ACHN (cell line): ENCODE measurements at regions not wholly inside any gene's neighbourhood (a gene's known extent, or its start where the extent isn't known, plus 50 kb on each side); places are given as distances from the start of the nearest gene placed in this dataset.
"Not testable (repeated sequence)": the region's sequence is repeated elsewhere in the genome, so short reads cannot be mapped to it uniquely, and the experiment has no call there.

ENCODE experiments used
- DNase-seq: peaks from one replicate; pipeline ENCODE4 v3.0.0-alpha.2; 2015
- in situ Hi-C: cut with HindIII; loops from 2 replicates; pipeline ENCODE4 v1.10.0; 2017; ENCODE audit warnings: low sequenced_read_pairs, low pct_ligation_motif_present, low pct_unique_long_range_greater_than_20kb

DNA sequence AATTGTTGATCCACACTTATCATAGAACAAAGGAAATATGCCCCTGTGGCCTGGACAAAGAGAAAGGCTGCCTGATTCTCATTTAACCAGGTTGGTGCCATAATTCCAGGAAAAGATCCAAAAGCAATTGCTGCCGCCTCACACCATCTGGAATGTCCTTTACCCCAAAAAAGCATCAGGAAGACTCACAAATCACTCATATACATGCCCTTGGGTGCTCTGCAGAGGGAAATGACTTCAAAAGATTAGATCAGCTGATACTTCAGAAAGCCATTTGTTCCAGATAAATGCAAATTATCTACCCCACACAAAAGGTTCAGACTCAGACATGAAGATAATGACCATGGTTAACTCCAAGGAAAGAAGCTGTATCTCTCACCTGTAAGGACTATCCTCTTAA lies 285.8 kb downstream of the C1D start:
- no peak for DNase-seq
- in situ Hi-C loops, result no loop called here

DNA sequence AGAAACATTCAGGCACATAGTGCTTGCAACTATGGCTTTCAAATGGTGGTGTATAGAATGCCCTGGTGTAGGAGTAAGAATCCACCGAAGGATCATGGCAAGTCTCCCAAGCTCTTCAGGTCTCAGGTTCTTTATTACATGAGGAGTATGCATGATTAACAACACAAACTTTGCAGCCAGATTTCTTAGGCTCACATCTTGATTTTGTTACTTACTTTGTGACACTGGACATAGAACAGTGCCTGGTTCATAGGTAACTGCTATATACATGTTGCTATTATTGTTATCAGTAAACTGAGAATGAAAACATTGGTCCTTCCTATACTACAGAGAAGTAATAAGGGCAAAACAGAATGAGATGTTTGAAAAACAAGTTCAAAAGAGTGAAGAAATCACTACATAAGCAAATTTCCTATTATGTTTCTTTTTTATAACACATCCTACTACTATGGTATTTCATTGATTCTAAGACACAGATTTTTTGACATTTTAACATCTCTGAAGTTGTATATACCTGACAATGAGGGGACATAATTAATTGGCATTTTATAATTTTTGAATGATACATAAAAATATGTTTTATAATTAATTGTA lies 284.9 kb downstream of the C1D start:
- in situ Hi-C loops, result no loop called here
- no peak for DNase-seq

DNA sequence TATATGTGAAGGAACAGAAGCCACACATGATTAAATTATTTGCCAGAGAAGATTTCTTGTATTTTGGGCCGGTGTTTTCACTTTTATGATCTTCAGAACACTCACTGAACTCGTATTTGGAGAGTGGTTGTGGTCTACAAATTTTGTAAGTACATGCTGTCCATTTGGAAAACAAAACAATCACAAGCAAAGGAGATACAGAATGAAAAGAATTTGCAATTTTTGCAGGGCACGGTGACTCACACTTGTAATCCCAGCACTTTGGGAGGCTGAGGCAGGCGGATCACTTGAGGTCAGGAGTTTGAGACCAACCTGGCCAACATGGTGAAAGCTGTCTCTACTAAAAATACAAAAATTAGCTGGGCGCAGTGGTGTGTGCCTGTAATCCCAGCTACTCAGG lies 282.0 kb downstream of the C1D start:
- in situ Hi-C loops, result not testable (repeated sequence)

DNA sequence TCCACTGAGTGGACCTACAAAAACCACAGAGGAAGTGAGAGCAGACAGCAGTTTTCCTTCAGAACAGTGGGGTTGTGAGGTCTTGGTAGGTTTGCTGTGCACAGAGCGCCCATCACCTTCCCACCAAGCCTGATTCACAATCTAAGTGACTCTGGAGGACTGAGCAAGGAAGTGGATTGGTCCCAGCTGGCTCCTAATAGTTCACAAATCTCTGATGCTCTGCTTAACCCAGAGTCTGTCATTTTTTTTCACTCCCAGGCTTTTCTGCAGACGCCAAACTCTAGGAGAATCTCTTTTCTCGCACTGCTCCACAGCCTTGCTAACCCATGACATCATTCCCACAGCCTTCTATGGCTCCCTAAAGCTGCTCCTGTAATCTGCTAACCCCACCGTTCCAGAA lies 280.4 kb downstream of the C1D start:
- in situ Hi-C loops, result no loop called here
- no peak for DNase-seq

More for the DNA sequence above, 282.0 kb downstream of the C1D start:
- DNase-seq, result not testable (repeated sequence)

DNA sequence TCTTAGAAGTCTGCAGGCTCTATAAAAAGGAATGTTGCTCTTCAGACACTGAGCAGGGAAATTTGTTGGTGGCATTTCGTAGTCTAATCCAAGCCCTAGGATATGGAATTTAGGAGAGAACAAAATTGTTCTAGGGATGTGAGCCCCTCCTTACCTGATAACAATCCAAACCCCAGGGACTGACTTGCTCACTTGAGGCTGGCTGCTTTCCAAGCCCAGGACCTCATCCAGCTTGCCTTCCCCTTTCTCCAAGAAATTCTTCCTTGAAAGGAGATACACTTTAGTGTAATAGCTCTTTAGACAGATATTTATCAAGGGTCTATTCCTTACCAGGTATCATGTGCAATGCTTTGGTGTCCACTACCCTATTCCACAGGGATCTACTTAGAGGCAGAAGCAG lies 279.8 kb downstream of the C1D start:
- DNase-seq, result no peak
- in situ Hi-C loops, result no loop called here

DNA sequence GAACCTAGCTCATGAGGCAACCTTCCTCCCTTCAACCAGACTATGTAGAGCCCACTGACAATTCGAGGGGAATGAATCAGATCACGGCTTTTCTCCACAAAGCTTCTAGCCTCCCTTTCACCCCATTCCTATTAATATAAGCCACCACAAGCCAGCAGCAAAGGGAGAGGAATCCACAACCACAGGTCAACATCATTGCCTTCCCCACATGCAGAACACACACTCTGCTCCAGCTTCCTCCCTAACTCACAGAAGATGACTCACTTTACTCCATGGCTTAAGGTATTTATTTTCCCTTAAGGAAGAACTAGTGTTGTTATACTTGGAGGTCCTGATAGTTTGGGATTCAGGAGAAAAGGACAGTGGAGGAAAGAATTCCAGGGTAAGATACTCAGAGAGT lies 272.2 kb downstream of the C1D start:
- DNase-seq, result no peak
- in situ Hi-C loops, result no loop called here

DNA sequence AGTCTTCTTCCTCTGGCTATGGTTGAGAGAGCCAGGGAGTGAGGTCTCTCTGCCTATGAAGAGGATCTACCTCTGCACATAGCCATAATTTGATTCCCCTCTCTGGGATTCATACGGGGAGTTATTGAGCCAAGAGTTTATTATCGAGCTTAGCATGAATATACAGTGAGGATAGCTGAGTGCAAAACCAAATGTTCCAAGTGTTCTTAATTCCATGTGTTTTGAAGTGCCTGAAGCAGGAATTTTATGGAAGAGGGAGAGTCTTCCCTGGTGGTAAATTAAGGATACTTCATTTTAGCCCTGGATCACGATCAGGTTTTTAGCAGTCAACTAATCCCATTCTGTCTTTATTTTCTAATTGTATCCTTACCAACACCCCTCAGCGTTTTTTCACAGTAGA lies 270.6 kb downstream of the C1D start:
- in situ Hi-C loops, result no loop called here
- no peak for DNase-seq

DNA sequence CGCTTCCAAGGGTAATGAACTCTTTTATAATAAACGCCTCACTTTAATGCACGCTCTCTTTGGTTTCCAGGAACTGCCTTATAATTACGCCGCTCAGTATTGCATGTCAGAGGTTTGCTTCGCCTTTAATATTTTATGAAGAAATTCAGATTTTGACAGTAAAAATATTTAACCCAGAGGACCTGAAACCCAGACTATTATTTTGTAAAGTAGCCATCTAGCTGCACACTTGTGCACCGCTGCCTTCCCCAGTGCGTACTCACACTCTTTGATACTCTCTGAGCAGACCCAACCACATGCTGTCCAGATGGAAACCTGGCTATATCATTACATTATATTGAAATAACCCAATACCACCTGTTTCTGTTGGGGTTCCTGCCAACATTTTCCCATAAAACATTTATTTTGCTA lies 270.1 kb downstream of the C1D start:
- DNase-seq, result no peak
- in situ Hi-C loops, result no loop called here

DNA sequence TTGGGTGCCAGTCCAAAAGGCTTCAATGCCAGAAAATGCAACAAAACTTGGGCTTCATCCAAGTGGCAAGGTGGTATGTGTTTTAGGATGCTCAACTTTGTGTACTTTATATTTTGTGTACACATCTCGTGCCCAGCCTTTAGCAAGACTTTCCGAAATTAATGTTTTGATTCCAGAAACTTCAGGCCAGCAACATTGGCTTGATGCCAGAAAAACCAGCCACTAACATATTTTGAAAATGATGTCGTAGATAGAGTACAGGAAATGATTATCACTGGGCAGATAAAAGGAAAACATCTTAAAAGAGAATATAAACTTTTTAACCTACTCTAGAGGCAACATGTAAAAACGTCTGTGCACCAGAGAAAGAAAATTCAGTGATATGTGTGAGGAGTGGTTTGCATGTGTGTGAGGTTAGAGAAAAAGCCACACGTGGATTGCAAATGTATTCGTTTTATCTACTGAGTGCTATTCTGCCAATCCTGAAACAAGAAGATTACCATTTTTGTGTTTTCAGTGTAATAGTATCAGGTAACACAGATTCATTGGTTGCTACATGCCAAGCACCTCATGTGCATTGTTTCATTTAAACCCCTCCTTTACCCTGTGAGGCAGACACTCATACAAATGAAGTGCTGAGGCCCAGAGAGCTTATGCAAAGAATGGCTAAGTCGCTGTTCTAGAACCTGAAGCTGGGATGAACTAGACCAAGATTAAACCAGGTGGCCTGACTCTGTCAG lies 264.8 kb downstream of the C1D start:
- in situ Hi-C loops, result no loop called here
- DNase-seq, result peak; percentile 5

DNA sequence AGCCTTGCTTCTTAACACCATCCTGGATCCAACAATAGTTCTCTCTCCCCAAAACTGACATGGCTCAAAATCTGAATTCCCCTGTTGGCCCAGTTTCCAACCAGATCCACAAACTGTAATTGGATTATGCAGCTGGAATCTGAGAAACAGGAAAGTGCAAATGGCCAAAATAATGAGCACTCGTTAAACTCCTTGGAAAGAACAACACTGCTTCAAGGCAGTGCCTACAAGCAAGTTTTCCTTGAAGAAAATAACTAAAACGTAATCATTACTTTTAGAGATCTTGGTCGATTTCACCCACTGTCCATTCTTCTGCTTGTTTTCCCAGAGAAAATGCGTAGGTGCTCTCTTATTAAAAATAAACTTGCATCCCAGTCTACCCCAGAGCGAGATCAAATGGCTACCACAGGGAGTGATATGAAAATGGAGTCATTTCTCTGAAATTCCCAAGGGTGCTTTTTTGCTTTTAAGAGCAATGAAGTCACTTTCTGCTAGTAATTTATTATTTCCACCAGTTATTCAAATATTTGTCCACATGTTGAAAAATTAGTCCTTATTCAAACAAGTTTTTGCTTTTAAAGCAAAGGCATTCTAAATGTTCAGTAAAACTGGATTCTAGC lies 264.2 kb downstream of the C1D start:
- in situ Hi-C loops, result no loop called here
- no peak for DNase-seq

DNA sequence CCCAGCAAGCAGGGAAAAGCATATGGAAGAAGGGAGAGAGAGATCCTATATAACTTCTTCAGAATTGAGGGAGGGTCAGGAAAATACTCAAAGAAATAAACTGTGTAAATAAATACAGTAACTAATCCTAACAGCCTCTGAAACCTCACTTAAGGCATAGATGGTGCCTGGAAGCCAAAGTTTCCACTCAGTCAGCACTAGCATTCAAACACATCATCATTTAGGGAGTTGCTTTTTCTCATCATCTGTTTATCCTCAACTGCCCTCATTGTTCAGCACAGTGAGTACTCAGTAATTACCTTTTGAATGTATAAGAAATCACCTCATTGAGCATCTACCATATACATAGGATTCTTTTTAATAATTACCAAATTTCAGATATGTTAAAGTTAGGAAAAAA lies 262.9 kb downstream of the C1D start:
- in situ Hi-C loops, result no loop called here
- no peak for DNase-seq

DNA sequence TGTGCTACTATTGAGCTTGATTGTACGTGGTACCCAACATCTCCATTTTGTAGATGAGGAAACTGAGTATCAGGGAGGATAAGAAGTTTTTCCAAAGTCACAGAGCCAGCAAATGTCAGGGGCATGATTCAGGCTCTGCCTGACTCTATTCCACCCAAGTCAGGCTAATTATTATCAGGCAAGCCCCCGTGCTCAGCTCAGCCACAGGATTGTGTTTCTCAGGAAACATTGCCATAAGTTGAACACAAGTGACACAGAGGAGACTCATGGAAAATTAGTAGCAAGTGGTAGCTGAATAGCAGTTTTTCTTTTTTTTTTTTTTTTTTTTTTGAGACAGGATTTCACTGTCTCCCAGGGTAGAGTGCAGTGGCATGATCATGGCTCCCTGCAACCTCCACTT lies 260.5 kb downstream of the C1D start:
- no peak for DNase-seq
- in situ Hi-C loops, result no loop called here

DNA sequence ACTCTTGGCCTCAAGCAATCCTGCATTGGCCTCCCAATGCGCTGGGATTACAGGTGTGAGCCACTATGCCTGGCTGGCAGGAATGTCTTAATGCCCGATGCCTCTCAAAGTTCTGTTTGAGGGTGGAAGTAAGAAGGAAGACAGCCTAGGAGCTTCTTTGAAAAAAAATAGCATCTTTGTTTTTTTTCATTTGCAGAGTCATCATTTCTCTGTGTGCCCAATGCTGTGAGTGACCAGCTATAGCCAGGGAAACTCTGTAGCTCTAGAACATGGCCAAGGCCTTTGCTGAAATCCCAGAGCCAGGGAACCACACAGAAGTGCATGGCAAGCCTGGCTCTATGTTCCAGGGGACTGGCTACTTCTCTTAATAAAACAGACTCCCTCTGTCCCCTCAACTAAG lies 260.0 kb downstream of the C1D start:
- in situ Hi-C loops, result no loop called here

DNA sequence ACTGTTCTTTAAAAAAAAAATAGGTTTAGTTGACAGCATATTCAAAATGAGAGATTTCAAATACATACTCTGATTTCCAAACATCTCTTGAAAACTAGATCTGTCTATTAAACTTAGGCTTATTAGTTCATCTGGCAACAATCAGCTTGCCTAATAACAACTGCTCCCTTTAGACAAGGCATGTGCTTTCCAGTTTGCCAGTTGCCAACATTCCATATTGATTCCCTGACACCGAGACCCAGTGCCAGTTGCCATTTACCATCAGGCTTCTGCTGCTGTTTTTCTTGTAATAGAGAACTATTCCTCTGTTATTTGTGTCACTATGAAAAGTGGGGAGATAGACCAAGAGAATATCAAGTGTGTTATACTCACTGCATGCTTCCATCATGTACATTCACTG lies 256.0 kb downstream of the C1D start:
- DNase-seq, result no peak
- in situ Hi-C loops, result no loop called here

More for the DNA sequence above, 260.0 kb downstream of the C1D start:
- DNase-seq, result no peak

DNA sequence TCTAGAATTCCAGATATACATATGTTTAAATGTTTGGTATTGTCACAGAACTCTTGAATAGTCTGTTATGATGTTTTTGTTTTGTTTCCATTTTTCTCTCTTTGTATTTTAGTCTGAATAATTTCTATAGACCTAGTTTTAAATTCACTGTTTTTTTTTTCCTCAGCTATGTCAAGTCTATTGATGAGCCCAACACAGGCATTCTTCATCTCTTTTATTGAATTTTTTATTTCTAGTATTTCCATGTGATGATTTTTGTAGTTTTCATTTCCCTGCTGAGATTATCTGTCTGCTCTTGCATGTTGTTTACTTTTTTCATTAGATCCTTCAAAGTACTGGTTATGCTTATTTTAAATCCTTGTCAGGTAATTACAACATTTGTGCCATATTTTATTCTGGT lies 254.7 kb downstream of the C1D start:
- in situ Hi-C loops, result no loop called here

DNA sequence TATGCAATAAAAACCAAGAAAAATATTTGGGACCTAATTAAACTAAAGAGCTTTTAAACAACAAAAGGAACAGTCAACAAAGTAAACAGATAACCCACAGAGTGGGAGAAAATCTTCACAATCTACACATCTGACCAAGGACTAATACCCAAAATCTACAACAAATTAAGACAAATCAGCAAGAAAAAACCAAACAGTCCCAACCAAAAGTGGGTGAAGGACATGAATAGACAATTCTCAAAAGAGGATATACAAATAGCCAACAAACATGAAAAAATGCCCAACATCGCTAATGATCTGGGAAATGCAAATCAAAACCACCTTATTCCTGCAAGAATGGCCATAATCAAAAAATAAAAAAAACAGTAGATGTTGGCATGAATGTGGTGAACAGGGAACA lies 250.1 kb downstream of the C1D start:
- DNase-seq, result no peak
- in situ Hi-C loops, result no loop called here

More for the DNA sequence above, 254.7 kb downstream of the C1D start:
- no peak for DNase-seq

DNA sequence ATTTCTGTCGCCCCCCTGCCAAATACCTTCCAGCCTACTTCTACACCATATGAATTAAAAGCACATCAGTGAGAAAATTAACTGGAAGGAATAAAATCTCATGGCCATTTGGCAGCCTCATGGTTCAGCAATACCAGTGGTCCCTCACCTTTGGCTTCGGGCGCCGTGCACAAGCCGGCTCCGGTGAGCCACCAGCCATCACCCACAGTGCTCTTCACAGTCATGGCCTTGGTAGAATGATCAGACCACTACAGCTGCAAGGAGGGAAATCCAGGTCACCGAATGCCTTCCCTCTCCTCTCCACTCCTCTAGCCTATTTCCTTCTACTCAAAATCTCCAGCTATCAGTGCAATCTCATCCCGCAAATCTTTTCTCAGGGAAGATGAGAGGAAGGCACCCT lies 239.1 kb downstream of the C1D start:
- in situ Hi-C loops, result no loop called here
- no peak for DNase-seq

DNA sequence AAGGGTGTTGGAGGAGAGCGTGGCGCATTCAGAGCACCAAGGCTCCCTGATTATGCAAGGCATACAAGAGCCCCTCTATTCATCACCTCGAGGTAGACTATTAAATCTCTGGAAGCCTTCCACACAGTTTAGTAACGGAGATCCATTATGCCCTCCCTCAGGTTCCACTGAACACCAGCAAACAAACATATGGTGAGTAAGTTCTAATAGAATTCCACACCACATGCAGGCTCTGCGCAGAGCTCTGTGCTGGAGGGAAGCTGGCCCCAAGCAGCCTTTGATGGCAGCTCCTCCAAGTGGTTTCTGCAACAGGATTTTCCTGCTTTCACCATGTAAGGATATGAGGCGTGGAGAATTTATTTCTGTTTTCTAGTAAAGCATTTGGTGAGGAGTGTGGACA lies 238.6 kb downstream of the C1D start:
- in situ Hi-C loops, result no loop called here
- DNase-seq, result no peak

DNA sequence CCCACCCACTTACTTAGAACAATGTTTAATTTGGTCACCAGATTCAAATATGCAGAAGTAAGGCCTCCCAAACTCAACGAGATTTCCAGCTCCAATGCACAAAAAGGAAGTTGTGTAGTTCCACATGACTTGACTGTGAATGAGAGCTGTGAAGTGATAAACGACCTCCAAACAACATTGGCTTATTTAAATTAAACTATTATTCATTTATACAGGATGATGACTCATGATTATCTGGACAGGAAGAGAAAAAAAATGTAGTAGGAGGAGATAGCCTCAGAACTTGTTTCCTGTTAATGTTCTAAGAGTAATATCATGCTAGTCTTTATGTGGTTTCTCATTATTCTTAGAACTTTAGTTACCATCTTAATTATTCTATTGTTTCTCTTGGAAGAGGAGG lies 237.3 kb downstream of the C1D start:
- peak; percentile 16 for DNase-seq
- in situ Hi-C loops, result no loop called here

DNA sequence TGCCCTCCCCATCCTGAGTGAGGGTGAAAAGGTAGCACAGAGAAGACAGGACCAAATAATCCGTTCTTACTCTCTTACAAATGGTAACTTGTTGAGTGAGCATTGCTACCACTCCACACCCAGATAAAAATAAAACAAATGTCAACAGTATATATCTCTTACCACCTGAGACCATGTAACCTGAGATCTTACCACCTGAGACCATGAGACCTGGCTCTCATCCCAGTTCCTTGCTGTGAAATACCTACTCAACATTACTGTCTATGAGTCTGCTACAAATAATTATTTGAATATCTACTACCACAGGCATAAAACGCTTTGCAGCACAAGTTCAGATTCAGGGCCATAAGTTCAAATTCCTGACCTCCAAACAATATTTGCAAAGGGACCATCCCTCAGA lies 234.7 kb downstream of the C1D start:
- in situ Hi-C loops, result no loop called here
- DNase-seq, result no peak
